GM23338 (cell line): ENCODE measurements at regions not wholly inside any gene's neighbourhood (a gene's known extent, or its start where the extent isn't known, plus 50 kb on each side); places are given as distances from the start of the nearest gene placed in this dataset.

Experiments used
- ATAC-seq: fragments of 200-7000 bp; cut with Tn5 transposase; 3 replicates; pipeline ENCODE4 v1.9.1; 2020
- DNase-seq: peaks from one replicate; pipeline ENCODE4 v3.0.0-alpha.2; 2015; ENCODE audit warnings: low spot score
- H2AFZ ChIP-seq: fragments of 200-600 bp; sonication (generic); 2 replicates; pipeline ENCODE4 v1.8.0; 2016; ENCODE audit warnings: antibody characterized with exemption, mild to moderate bottlenecking, moderate library complexity
- H3F3A ChIP-seq: fragments of 200-600 bp; sonication (generic); replicated peaks from 2 replicates; pipeline ENCODE4 v1.8.0; 2017; ENCODE audit warnings: antibody characterized with exemption, mixed run types, low read depth
- H3K27ac ChIP-seq: fragments of 200-600 bp; sonication (generic); 2 replicates; pipeline ENCODE4 v1.6.1; 2016; ENCODE audit warnings: low read depth
- H3K27me3 ChIP-seq: fragments of 200-600 bp; sonication (generic); 2 replicates; pipeline ENCODE4 v1.8.0; 2016; ENCODE audit warnings: mild to moderate bottlenecking, mixed run types, moderate library complexity; ENCODE audit not compliant: insufficient read depth
- H3K36me3 ChIP-seq: fragments of 200-600 bp; sonication (generic); 2 replicates; pipeline ENCODE4 v1.8.0; 2016; ENCODE audit warnings: mild to moderate bottlenecking; ENCODE audit not compliant: insufficient read depth
- H3K4me1 ChIP-seq: fragments of 200-600 bp; sonication (generic); 2 replicates; pipeline ENCODE4 v1.8.0; 2016; ENCODE audit warnings: mild to moderate bottlenecking, moderate library complexity; ENCODE audit not compliant: insufficient read depth
- H3K4me2 ChIP-seq: fragments of 200-600 bp; sonication (generic); 2 replicates; pipeline ENCODE4 v1.7.1; 2017; ENCODE audit warnings: mixed run types
- H3K4me3 ChIP-seq: fragments of 200-600 bp; sonication (generic); 2 replicates; pipeline ENCODE4 v1.6.1; 2016; ENCODE audit warnings: mixed run types
- H3K79me2 ChIP-seq: fragments of 200-600 bp; sonication (generic); replicated peaks from 2 replicates; pipeline ENCODE4 v1.8.0; 2017; ENCODE audit warnings: mild to moderate bottlenecking; ENCODE audit not compliant: insufficient read depth
- H3K9me2 ChIP-seq: fragments of 200-600 bp; sonication (generic); 2 replicates; pipeline ENCODE4 v1.8.0; 2017; ENCODE audit not compliant: insufficient read depth
- H4K20me1 ChIP-seq: fragments of 200-600 bp; sonication (generic); replicated peaks from 2 replicates; pipeline ENCODE4 v1.8.0; 2017; ENCODE audit warnings: mild to moderate bottlenecking; ENCODE audit not compliant: insufficient read depth
- H3K27ac Mint-ChIP-seq: 2 replicates; pipeline ENCODE4 v1.8.0; 2020; ENCODE audit warnings: inconsistent platforms, mild to moderate bottlenecking, moderate library complexity, mixed read lengths
- H3K27me3 Mint-ChIP-seq: 3 replicates; pipeline ENCODE4 v1.8.0; 2022; ENCODE audit warnings: low read depth, mild to moderate bottlenecking, moderate library complexity, mixed read lengths, inconsistent platforms; ENCODE audit not compliant: insufficient read depth, poor library complexity
- H3K36me3 Mint-ChIP-seq: 3 replicates; pipeline ENCODE4 v1.8.0; 2021; ENCODE audit warnings: low read depth, mild to moderate bottlenecking, inconsistent platforms, moderate library complexity, mixed read lengths
- H3K4me1 Mint-ChIP-seq: 3 replicates; pipeline ENCODE4 v1.8.0; 2020; ENCODE audit warnings: mild to moderate bottlenecking, inconsistent platforms, mixed read lengths
- H3K4me3 Mint-ChIP-seq: 3 replicates; pipeline ENCODE4 v1.8.0; 2021; ENCODE audit warnings: moderate library complexity, mild to moderate bottlenecking, inconsistent platforms, mixed read lengths
- H3K9me3 Mint-ChIP-seq: 3 replicates; pipeline ENCODE4 v1.8.0; 2020; ENCODE audit warnings: moderate library complexity, mild to moderate bottlenecking, inconsistent platforms, mixed read lengths
- CREB1 ChIP-seq: fragments of 250-450 bp; sonication (Bioruptor Pico); IDR thresholded peaks from 2 replicates; pipeline ENCODE4 v1.5.0; 2020; ENCODE audit warnings: low read depth, mild to moderate bottlenecking, moderate library complexity
- CTCF ChIP-seq, 2 experiments: fragments of 200-600 bp in 1 of 2; sonication (generic) in 1 of 2; conservative IDR thresholded peaks; 2 replicates each; pipeline versions ENCODE4 v1.5.1 to v1.6.1; 2016 to 2017; ENCODE audit warnings: antibody characterized with exemption in 2 of 2, low read depth in 2 of 2, mild to moderate bottlenecking in 2 of 2, moderate library complexity in 1 of 2
- ETS1 ChIP-seq: IDR thresholded peaks from 2 replicates; pipeline ENCODE4 v1.6.1; 2016; ENCODE audit warnings: antibody characterized with exemption
- EZH2 ChIP-seq: fragments of 200-600 bp; sonication (generic); IDR thresholded peaks from one replicate; pipeline ENCODE4 v1.8.0; 2017; ENCODE audit warnings: antibody characterized with exemption, mild to moderate bottlenecking, low read depth; ENCODE audit not compliant: unreplicated experiment
- EZH2phosphoT487 ChIP-seq: fragments of 200-600 bp; sonication (generic); IDR thresholded peaks from one replicate; pipeline ENCODE4 v1.8.1; 2018; ENCODE audit warnings: antibody characterized with exemption; ENCODE audit not compliant: unreplicated experiment
- JUNB ChIP-seq: IDR thresholded peaks from one replicate; pipeline ENCODE4 v1.6.1; 2016; ENCODE audit warnings: antibody characterized with exemption; ENCODE audit not compliant: unreplicated experiment
- NANOG ChIP-seq: IDR thresholded peaks from 2 replicates; pipeline ENCODE4 v1.6.1; 2016; ENCODE audit warnings: antibody characterized with exemption, borderline replicate concordance
- POLR2AphosphoS5 ChIP-seq: IDR thresholded peaks from 2 replicates; pipeline ENCODE4 v1.6.1; 2016; ENCODE audit warnings: antibody characterized with exemption, low read depth
- REST ChIP-seq: IDR thresholded peaks from one replicate; pipeline ENCODE4 v1.6.1; 2018; ENCODE audit warnings: antibody characterized with exemption; ENCODE audit not compliant: unreplicated experiment
- STAT1 ChIP-seq: IDR thresholded peaks from one replicate; pipeline ENCODE4 v1.6.1; 2016; ENCODE audit warnings: antibody characterized with exemption; ENCODE audit not compliant: unreplicated experiment
- ZNF114 ChIP-seq: fragments of 250-450 bp; sonication (Bioruptor Pico); IDR thresholded peaks from 2 replicates; pipeline ENCODE4 v1.5.0; 2020; ENCODE audit warnings: mild to moderate bottlenecking, moderate library complexity
- ZNF331 ChIP-seq: fragments of 250-450 bp; sonication (Bioruptor Pico); IDR thresholded peaks from 2 replicates; pipeline ENCODE4 v1.5.0; 2020; ENCODE audit warnings: low read depth, mild to moderate bottlenecking, moderate library complexity
- ZNF462 ChIP-seq: fragments of 250-450 bp; sonication (Bioruptor Pico); IDR thresholded peaks from 2 replicates; pipeline ENCODE4 v1.5.0; 2020; ENCODE audit warnings: mild to moderate bottlenecking, moderate library complexity

GRCh38 chr5:133723126-133723525 is 110.8 kb upstream of the FSTL4 start:
- no peak for TF ChIP-seq CREB1 (CRISPR knock-in tag)
- TF ChIP-seq EZH2phosphoT487 = no peak
- no peak for TF ChIP-seq ZNF462 (CRISPR knock-in tag)
- no peak for TF ChIP-seq POLR2AphosphoS5
- no peak for TF ChIP-seq JUNB
- no peak for TF ChIP-seq CTCF (conservative IDR thresholded peaks at IDR 0.05; ENCODE audit: low read depth in 2 of 2)
- no peak for TF ChIP-seq NANOG
- TF ChIP-seq ZNF114 (CRISPR knock-in tag) = no peak
- TF ChIP-seq EZH2 = no peak
- TF ChIP-seq ZNF331 (CRISPR knock-in tag) = no peak
- TF ChIP-seq ETS1 = no peak
- TF ChIP-seq STAT1 = no peak
- TF ChIP-seq REST = no peak
- H3K4me2 ChIP-seq = no peak overlapping the region
- H3K36me3 ChIP-seq = no peaks in the 10 kb centered on the region
- H3K9me2 ChIP-seq = peaks cover 9% of the 10 kb centered on the region; the same call in 1 of the 2 replicates
- Mint-ChIP-seq H3K4me3 (no peak overlapping the region), H3K9me3 (peaks cover 20% of the 10 kb centered on the region), H3K27ac (no peak overlapping the region), H3K4me1 (no peaks in the 10 kb centered on the region), H3K27me3 (no peaks in the 10 kb centered on the region), H3K36me3 (no peaks in the 10 kb centered on the region; the same call in 2 of the 3 replicates)
- DNase-seq = no peak
- no peak overlapping the region for H3K27ac ChIP-seq
- H3K79me2 ChIP-seq = no peaks in the 10 kb centered on the region
- no peaks in the 10 kb centered on the region for H3K27me3 ChIP-seq
- no peak overlapping the region for H2AFZ ChIP-seq
- H3K4me3 ChIP-seq = no peak overlapping the region
- H3K4me1 ChIP-seq = no peaks in the 10 kb centered on the region
- H4K20me1 ChIP-seq = no peaks in the 10 kb centered on the region
- H3F3A ChIP-seq = no peaks in the 10 kb centered on the region
- no peak for ATAC-seq
